ENCODE measurements at regions not wholly inside any gene's neighbourhood (a gene's known extent, or its start where the extent isn't known, plus 50 kb on each side); places are given as distances from the start of the nearest gene placed in this dataset.

- TF ChIP-seq CTCF (conservative IDR thresholded peaks at IDR 0.05) = no peak
- TF ChIP-seq EZH2 (IDR thresholded peaks at IDR 0.05; ENCODE audit: low read depth) = no peak
Measured at GRCh38 chr5:61680247-61680646, 348.2 kb downstream of the ZSWIM6 start.
